ENCODE measurements at regions not wholly inside any gene's neighbourhood (a gene's known extent, or its start where the extent isn't known, plus 50 kb on each side); places are given as distances from the start of the nearest gene placed in this dataset.

- intact Hi-C loops (cut with DNase I): no loop called here
- Histone ChIP-seq H3K4me3 (no peak overlapping the region), H3K9me3 (no peaks in the 10 kb centered on the region), H3K36me3 (no peaks in the 10 kb centered on the region), H3K27me3 (no peaks in the 10 kb centered on the region), H3K27ac (no peak overlapping the region), H3K4me1 (no peaks in the 10 kb centered on the region), H3K9ac (ENCODE audit: low read depth in 2 of 2, low read length in 2 of 2) (no peak overlapping the region)
- no peak for TF ChIP-seq CTCF (IDR thresholded peaks at IDR 0.05)
- no peak for DNase-seq
Measured at GRCh38 chr22:40118979-40119378, 58.7 kb upstream of the TNRC6B start.

DNA sequence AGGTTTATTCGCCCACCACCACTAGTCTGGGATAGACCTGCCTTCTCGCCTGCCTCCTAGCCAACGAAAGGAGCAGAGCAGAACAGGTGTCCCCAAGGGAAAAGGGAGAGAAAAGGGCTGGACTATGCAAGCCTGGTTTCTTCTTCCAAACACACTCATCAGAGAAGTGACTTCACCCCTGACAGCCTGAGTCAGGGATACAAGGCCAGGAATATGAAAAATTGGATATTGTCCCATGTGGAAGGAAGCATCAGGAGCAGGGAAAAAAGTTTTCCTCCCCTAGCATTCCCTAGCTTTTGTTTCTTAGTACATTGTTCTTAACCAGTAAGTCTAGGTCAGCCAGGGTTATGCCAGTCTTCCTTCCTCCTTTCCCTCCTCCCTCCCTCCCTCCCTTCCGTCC, 56.9 kb upstream of the TNRC6B start:
- DNase-seq: no peak
- intact Hi-C loops (cut with DNase I): no loop called here
- no peak for TF ChIP-seq CTCF (IDR thresholded peaks at IDR 0.05)
- Histone ChIP-seq H3K4me3 (no peak overlapping the region), H3K9me3 (no peaks in the 10 kb centered on the region), H3K4me1 (no peaks in the 10 kb centered on the region), H3K27me3 (no peaks in the 10 kb centered on the region), H3K36me3 (no peaks in the 10 kb centered on the region), H3K9ac (ENCODE audit: low read depth in 2 of 2, low read length in 2 of 2) (no peak overlapping the region), H3K27ac (no peak overlapping the region)

DNA sequence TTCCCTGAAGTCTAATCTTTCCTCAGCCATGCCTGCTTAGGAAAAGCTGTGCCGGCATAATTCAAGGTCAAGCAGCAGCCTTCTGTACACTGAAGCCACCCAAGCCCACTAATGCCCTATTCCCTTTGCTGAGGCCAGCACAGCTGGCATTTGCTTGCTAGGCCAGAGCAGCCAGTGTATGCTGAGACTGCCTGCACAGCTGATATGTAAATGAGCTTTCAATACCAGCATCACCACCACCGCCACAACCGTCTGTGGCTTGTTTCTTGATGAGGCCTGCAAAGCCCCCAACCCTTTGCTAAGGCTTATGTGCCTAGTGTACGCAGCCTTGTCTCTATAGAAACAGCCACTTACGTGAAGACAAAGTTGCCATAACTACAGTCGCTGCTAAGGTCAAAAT, 56.3 kb upstream of the TNRC6B start:
- intact Hi-C loops (cut with DNase I): no loop called here
- Histone ChIP-seq H3K4me3 (no peak overlapping the region), H3K27me3 (no peaks in the 10 kb centered on the region), H3K9me3 (no peaks in the 10 kb centered on the region), H3K27ac (no peak overlapping the region), H3K36me3 (no peaks in the 10 kb centered on the region), H3K4me1 (no peaks in the 10 kb centered on the region), H3K9ac (ENCODE audit: low read depth in 2 of 2, low read length in 2 of 2) (no peak overlapping the region)
- no peak for DNase-seq
- no peak for TF ChIP-seq CTCF (IDR thresholded peaks at IDR 0.05)

GRCh38 chr22:40122792-40123191, 54.9 kb upstream of the TNRC6B start:
- no peak for TF ChIP-seq CTCF (IDR thresholded peaks at IDR 0.05)
- no peak overlapping the region for H3K4me3 ChIP-seq

DNA sequence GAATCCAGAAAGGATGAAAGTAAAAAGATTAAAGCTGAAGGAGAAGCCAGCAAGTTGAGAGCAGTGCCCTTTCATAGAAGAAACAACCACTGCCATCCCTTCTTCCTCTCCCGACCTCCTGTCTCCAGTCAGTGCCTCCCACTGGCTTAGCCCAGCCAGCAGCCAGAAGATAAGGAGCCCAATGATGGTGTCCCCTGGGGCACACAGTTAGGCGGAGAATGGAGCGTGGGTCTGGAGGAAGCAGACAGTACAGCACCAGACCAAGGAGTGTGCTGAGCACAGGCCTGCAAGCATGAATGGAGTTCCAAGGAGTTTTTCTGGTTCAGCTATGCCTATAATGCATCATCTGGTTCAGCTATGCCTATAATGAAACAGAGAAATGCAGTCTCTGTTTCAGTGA, 54.3 kb upstream of the TNRC6B start:
- H3K4me1 ChIP-seq: no peaks in the 10 kb centered on the region
- intact Hi-C loops (cut with DNase I): no loop called here
- no peak for DNase-seq
- no peaks in the 10 kb centered on the region for H3K36me3 ChIP-seq
- no peak overlapping the region for H3K9ac ChIP-seq (ENCODE audit: low read depth in 2 of 2, low read length in 2 of 2)
- H3K9me3 ChIP-seq: no peaks in the 10 kb centered on the region
- no peaks in the 10 kb centered on the region for H3K27me3 ChIP-seq
- no peak overlapping the region for H3K4me3 ChIP-seq
- no peak overlapping the region for H3K27ac ChIP-seq
- no peak for TF ChIP-seq CTCF (IDR thresholded peaks at IDR 0.05)

More at GRCh38 chr22:40122792-40123191, 54.9 kb upstream of the TNRC6B start:
- DNase-seq: no peak
- Histone ChIP-seq H3K27me3 (no peaks in the 10 kb centered on the region), H3K36me3 (no peaks in the 10 kb centered on the region), H3K9me3 (no peaks in the 10 kb centered on the region), H3K9ac (ENCODE audit: low read depth in 2 of 2, low read length in 2 of 2) (no peak overlapping the region), H3K27ac (no peak overlapping the region), H3K4me1 (no peaks in the 10 kb centered on the region)
- intact Hi-C loops (cut with DNase I): no loop called here

All from colonic mucosa (tissue), 4 donors.